ENCODE measurements at regions not wholly inside any gene's neighbourhood (a gene's known extent, or its start where the extent isn't known, plus 50 kb on each side); places are given as distances from the start of the nearest gene placed in this dataset.

DNA sequence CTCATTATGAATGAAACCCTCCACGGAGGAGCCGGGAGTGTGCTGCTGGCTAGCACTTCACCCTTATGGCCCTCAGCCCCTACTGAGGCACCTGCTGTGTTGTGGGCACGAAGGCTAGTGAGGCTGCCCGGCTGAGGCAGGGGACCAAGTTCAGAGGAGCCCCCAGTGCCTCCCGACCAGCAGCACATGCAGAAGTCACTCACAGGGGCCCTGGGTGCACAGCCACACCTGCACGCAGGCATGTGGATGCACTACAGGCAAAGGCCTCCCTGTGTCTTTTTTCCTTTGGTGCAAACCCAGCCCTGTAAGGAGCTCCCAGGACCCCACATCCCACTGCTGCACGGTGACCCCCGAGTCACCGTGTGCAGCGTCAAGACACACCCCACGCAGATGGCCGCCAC lies 261.5 kb downstream of the BRD1 start:
- H3K27ac ChIP-seq, result no peak overlapping the region
- TF ChIP-seq CTCF (IDR thresholded peaks at IDR 0.05) (no peak), ZFX (IDR thresholded peaks at IDR 0.05; ENCODE audit: borderline replicate concordance) (no peak)

- TF ChIP-seq ZFX (IDR thresholded peaks at IDR 0.05; ENCODE audit: borderline replicate concordance), result no peak
- no peak for TF ChIP-seq CTCF (IDR thresholded peaks at IDR 0.05)
- no peak overlapping the region for H3K27ac ChIP-seq
Observed at GRCh38 chr22:49565516-49565855, 262.2 kb downstream of the BRD1 start.

- no peak for TF ChIP-seq ZFX (IDR thresholded peaks at IDR 0.05; ENCODE audit: borderline replicate concordance)
- TF ChIP-seq CTCF (IDR thresholded peaks at IDR 0.05), result no peak
- H3K27ac ChIP-seq, result no peak overlapping the region
Observed at GRCh38 chr22:49564666-49565515, 262.8 kb downstream of the BRD1 start.

DNA sequence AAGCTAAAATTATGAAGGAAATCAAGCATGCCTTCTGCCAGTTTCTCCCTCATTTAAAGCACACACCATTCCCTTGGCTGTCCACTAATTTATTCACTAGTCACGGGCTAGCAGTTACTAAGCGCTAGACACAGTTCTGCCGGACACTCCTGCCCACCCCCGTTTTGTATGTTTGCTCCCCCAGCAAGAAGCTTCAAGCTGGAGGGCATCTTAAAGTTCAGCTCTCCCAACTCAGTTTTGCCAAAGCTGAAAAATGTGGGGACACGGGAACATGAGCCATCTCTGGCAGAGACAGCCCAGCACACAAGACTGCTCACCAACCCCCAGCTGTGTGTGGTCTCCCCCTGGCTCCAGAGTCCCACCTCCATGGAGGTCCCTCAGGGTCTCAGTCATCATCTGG lies 263.6 kb downstream of the BRD1 start:
- TF ChIP-seq ZFX (IDR thresholded peaks at IDR 0.05; ENCODE audit: borderline replicate concordance) (no peak), CTCF (IDR thresholded peaks at IDR 0.05) (no peak)
- no peak overlapping the region for H3K27ac ChIP-seq

GRCh38 chr22:49562685-49563249 lies 264.9 kb downstream of the BRD1 start:
- no peak overlapping the region for H3K27ac ChIP-seq
- TF ChIP-seq ZFX (IDR thresholded peaks at IDR 0.05; ENCODE audit: borderline replicate concordance), result no peak
- no peak for TF ChIP-seq CTCF (IDR thresholded peaks at IDR 0.05)

DNA sequence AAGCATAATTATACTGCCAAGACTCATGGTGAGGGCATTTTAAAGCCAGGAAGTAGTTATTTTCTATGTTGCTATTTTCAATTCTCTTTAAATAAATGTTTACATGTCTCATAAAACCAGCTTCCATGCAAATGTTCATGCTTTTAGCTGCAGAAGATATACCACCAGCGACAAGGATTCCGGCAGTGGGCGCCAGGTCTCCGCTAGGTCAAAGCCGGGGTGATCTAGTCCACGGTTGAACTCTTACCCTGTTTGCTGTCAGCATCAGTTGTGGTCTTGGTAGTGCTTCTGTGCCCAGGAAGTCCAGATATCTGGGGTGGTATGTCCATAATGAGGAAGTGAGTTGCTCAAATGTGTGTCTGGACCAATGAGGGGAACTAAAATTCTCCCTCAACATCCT lies 265.7 kb downstream of the BRD1 start:
- H3K27ac ChIP-seq, result no peak overlapping the region
- TF ChIP-seq CTCF (IDR thresholded peaks at IDR 0.05) (no peak), ZFX (IDR thresholded peaks at IDR 0.05; ENCODE audit: borderline replicate concordance) (no peak)

DNA sequence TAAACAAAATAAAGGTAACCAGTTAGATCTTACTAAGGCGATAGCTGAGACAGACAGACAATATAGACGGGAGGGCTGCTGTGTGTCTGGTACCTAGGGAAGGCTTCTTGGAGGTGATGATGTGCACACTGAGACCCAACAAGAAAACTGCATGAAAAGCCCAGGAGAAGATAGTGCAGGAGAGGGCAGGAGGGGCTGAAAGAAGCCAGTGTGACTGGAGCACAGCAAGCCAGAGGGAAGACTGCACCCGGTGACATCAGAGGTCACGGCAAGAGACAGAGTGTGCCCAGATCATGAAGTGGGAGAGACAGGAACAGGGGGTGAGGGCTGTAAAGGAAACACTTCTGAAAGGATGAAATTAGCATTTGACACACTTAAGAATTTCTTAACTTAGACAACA lies 266.3 kb downstream of the BRD1 start:
- TF ChIP-seq CTCF (IDR thresholded peaks at IDR 0.05) (no peak), ZFX (IDR thresholded peaks at IDR 0.05; ENCODE audit: borderline replicate concordance) (no peak)
- H3K27ac ChIP-seq, result no peak overlapping the region
